CD14-positive monocyte (primary cell): ENCODE measurements at regions not wholly inside any gene's neighbourhood (a gene's known extent, or its start where the extent isn't known, plus 50 kb on each side); places are given as distances from the start of the nearest gene placed in this dataset.

Experiments used
- DNase-seq, 3 donors: peaks; one replicate each; pipeline ENCODE4 v3.0.0-alpha.2; 2011 to 2022
- H2AFZ ChIP-seq: 2 replicates; pipeline ENCODE4 v1.6.0; 2012; ENCODE audit warnings: mild to moderate bottlenecking, low read depth, low read length, inconsistent platforms; ENCODE audit not compliant: insufficient read depth, poor library complexity, severe bottlenecking
- H3K27ac ChIP-seq, 2 donors: 1 replicate in 1 of 2; 2 replicates in 1 of 2; pipeline ENCODE4 v1.5.1; 2012 to 2013; ENCODE audit warnings: low read length in 2 of 2, control low read depth in 1 of 2, inconsistent platforms in 1 of 2, low read depth in 1 of 2, mild to moderate bottlenecking in 1 of 2
- H3K27me3 ChIP-seq, 2 donors: one replicate each; pipeline versions ENCODE4 v1.6.0 to v1.6.1; 2011 to 2013; ENCODE audit warnings: low read length in 2 of 2; ENCODE audit not compliant: control insufficient read depth in 2 of 2, insufficient read depth in 2 of 2
- H3K36me3 ChIP-seq, 2 donors: replicated peaks in 1 of 2; 1 replicate in 1 of 2; 2 replicates in 1 of 2; pipeline versions ENCODE4 v1.5.1 to v1.6.1; 2012 to 2013; ENCODE audit warnings: low read length in 2 of 2, control low read depth in 1 of 2, inconsistent platforms in 1 of 2, mild to moderate bottlenecking in 1 of 2; ENCODE audit not compliant: insufficient read depth in 2 of 2, control insufficient read depth in 1 of 2
- H3K4me1 ChIP-seq, 2 donors: 1 replicate in 1 of 2; 2 replicates in 1 of 2; pipeline versions ENCODE4 v1.5.1 to v1.6.1; 2012 to 2013; ENCODE audit warnings: low read length in 2 of 2, control low read depth in 1 of 2, inconsistent platforms in 1 of 2, mild to moderate bottlenecking in 1 of 2, moderate library complexity in 1 of 2; ENCODE audit not compliant: insufficient read depth in 2 of 2, control insufficient read depth in 1 of 2
- H3K4me2 ChIP-seq: replicated peaks from 2 replicates; pipeline ENCODE3; 2012; ENCODE audit warnings: low read length, moderate library complexity, mild to moderate bottlenecking; ENCODE audit not compliant: poor library complexity, severe bottlenecking; ENCODE audit errors: extremely low read depth
- H3K4me3 ChIP-seq, 3 experiments: fragments of 200-600 bp in 1 of 3; sonication (generic) in 1 of 3; replicated peaks in 1 of 3; 1 replicate in 2 of 3; 2 replicates in 1 of 3; pipeline ENCODE4 v1.5.1; 2011 to 2013; ENCODE audit warnings: low read length in 3 of 3, mild to moderate bottlenecking in 3 of 3, control low read depth in 2 of 3, low read depth in 2 of 3, inconsistent platforms in 1 of 3, moderate library complexity in 1 of 3
- H3K79me2 ChIP-seq: 2 replicates; pipeline ENCODE4 v1.6.0; 2012; ENCODE audit warnings: mild to moderate bottlenecking, control low read depth, inconsistent platforms, low read length, moderate library complexity; ENCODE audit not compliant: insufficient read depth
- H3K9ac ChIP-seq: 2 replicates; pipeline ENCODE4 v1.6.0; 2017; ENCODE audit warnings: low read length, mild to moderate bottlenecking; ENCODE audit not compliant: insufficient read depth, poor library complexity, severe bottlenecking
- H3K9me3 ChIP-seq, 2 donors: replicated peaks in 1 of 2; 1 replicate in 1 of 2; 2 replicates in 1 of 2; pipeline versions ENCODE4 v1.5.1 to v1.6.1; 2012 to 2013; ENCODE audit warnings: low read length in 2 of 2, control low read depth in 1 of 2; ENCODE audit not compliant: control insufficient read depth in 1 of 2, insufficient read depth in 1 of 2
- H4K20me1 ChIP-seq: 2 replicates; pipeline ENCODE4 v1.6.0; 2012; ENCODE audit warnings: mild to moderate bottlenecking, low read length, control low read depth, moderate library complexity; ENCODE audit not compliant: insufficient read depth
- H3K27ac Mint-ChIP-seq, 7 donors: one replicate each; pipeline ENCODE4 v1.8.0; 2020; ENCODE audit warnings: mild to moderate bottlenecking in 7 of 7, mixed read lengths in 7 of 7, moderate library complexity in 6 of 7, inconsistent platforms in 2 of 7
- H3K27me3 Mint-ChIP-seq, 3 donors: one replicate each; pipeline ENCODE4 v1.8.0; 2021 to 2022; ENCODE audit warnings: low read depth in 3 of 3, mild to moderate bottlenecking in 3 of 3, mixed read lengths in 3 of 3, moderate library complexity in 3 of 3, inconsistent platforms in 1 of 3
- H3K36me3 Mint-ChIP-seq, 2 donors: one replicate each; pipeline ENCODE4 v1.8.0; 2020; ENCODE audit warnings: mixed read lengths in 2 of 2, inconsistent platforms in 1 of 2, mild to moderate bottlenecking in 1 of 2
- H3K4me1 Mint-ChIP-seq: one replicate; pipeline ENCODE4 v1.8.0; 2020; ENCODE audit warnings: mild to moderate bottlenecking, mixed read lengths
- H3K4me3 Mint-ChIP-seq, 2 donors: one replicate each; pipeline ENCODE4 v1.8.0; 2020; ENCODE audit warnings: mild to moderate bottlenecking in 2 of 2, mixed read lengths in 2 of 2, moderate library complexity in 1 of 2
- H3K9me3 Mint-ChIP-seq, 7 donors: one replicate each; pipeline ENCODE4 v1.8.0; 2020 to 2022; ENCODE audit warnings: mixed read lengths in 7 of 7, mild to moderate bottlenecking in 6 of 7, moderate library complexity in 6 of 7, inconsistent platforms in 2 of 7
- CTCF ChIP-seq: fragments of 200-600 bp; IDR thresholded peaks from one replicate; pipeline ENCODE4 v1.8.0; 2022; ENCODE audit warnings: antibody characterized with exemption, mild to moderate bottlenecking
- WGBS: methylation state at CpG from one replicate; pipeline ENCODE4 v1.1.5; 2013; ENCODE audit warnings: missing lambda C conversion rate; ENCODE audit not compliant: insufficient coverage; 5-methylcytosine and 5-hydroxymethylcytosine counted together
- intact Hi-C, 2 donors: fragments of 100-400 bp; cut with micrococcal nuclease; formaldehyde crosslinking; loops; one replicate each; pipeline versions ENCODE4 v1.15.0 to v1.15.1; 2023

- no peak overlapping the region for H3K4me2 ChIP-seq
- no peak overlapping the region for H2AFZ ChIP-seq
- H3K9ac ChIP-seq, result no peak overlapping the region
- DNase-seq, result no peak
- no peaks in the 10 kb centered on the region for H3K79me2 ChIP-seq
- H3K36me3 ChIP-seq, result no peaks in the 10 kb centered on the region
- H3K27me3 ChIP-seq, result no peaks in the 10 kb centered on the region
- intact Hi-C loops, result no loop called here
- no CpG with 5 or more reads among the region's 1 CpG for WGBS
- H3K27ac ChIP-seq, result no peak overlapping the region
- peaks cover 0 to 4% (median 1%) of the 10 kb centered on the region in 7 donors for H3K9me3 Mint-ChIP-seq
- TF ChIP-seq CTCF, result no peak
- H3K4me1 Mint-ChIP-seq, result no peaks in the 10 kb centered on the region
- H4K20me1 ChIP-seq, result no peaks in the 10 kb centered on the region
- no peak overlapping the region for H3K4me3 Mint-ChIP-seq
- no peaks in the 10 kb centered on the region for H3K4me1 ChIP-seq
- no peaks in the 10 kb centered on the region for H3K36me3 Mint-ChIP-seq
- no peak overlapping the region for H3K4me3 ChIP-seq
- H3K9me3 ChIP-seq, result no peaks in the 10 kb centered on the region
- H3K27ac Mint-ChIP-seq, result no peak overlapping the region
- H3K27me3 Mint-ChIP-seq, result no peaks in the 10 kb centered on the region
Measured at GRCh38 chr5:89864941-89865340, 544.6 kb downstream of the CETN3 start.

- Mint-ChIP-seq H3K9me3 (peaks cover 0 to 7% (median 3%) of the 10 kb centered on the region in 7 donors), H3K36me3 (no peaks in the 10 kb centered on the region), H3K27me3 (no peaks in the 10 kb centered on the region), H3K27ac (no peak overlapping the region), H3K4me3 (no peak overlapping the region), H3K4me1 (no peaks in the 10 kb centered on the region)
- H3K27ac ChIP-seq, result no peak overlapping the region
- no peak overlapping the region for H3K4me2 ChIP-seq
- H4K20me1 ChIP-seq, result no peaks in the 10 kb centered on the region
- H2AFZ ChIP-seq, result no peak overlapping the region
- no peaks in the 10 kb centered on the region for H3K4me1 ChIP-seq
- H3K9ac ChIP-seq, result no peak overlapping the region
- H3K27me3 ChIP-seq, result no peaks in the 10 kb centered on the region
- WGBS, result no CpG with 5 or more reads among the region's 5 CpGs
- H3K36me3 ChIP-seq, result no peaks in the 10 kb centered on the region
- no peaks in the 10 kb centered on the region for H3K79me2 ChIP-seq
- H3K9me3 ChIP-seq, result no peaks in the 10 kb centered on the region
- no peak for TF ChIP-seq CTCF
- H3K4me3 ChIP-seq, result no peak overlapping the region
- intact Hi-C loops, result no loop called here
- no peak for DNase-seq
Measured at GRCh38 chr5:89857790-89858189, 551.8 kb downstream of the CETN3 start.
